NCI-H748 treated with DMSO at 0.1 percent for 48 hours (cell line): ENCODE measurements at regions not wholly inside any gene's neighbourhood (a gene's known extent, or its start where the extent isn't known, plus 50 kb on each side); places are given as distances from the start of the nearest gene placed in this dataset.

ENCODE experiments used
- DNase-seq: peaks from one replicate; lab custom pipeline; 2025; lab: John Stamatoyannopoulos, UW

DNA sequence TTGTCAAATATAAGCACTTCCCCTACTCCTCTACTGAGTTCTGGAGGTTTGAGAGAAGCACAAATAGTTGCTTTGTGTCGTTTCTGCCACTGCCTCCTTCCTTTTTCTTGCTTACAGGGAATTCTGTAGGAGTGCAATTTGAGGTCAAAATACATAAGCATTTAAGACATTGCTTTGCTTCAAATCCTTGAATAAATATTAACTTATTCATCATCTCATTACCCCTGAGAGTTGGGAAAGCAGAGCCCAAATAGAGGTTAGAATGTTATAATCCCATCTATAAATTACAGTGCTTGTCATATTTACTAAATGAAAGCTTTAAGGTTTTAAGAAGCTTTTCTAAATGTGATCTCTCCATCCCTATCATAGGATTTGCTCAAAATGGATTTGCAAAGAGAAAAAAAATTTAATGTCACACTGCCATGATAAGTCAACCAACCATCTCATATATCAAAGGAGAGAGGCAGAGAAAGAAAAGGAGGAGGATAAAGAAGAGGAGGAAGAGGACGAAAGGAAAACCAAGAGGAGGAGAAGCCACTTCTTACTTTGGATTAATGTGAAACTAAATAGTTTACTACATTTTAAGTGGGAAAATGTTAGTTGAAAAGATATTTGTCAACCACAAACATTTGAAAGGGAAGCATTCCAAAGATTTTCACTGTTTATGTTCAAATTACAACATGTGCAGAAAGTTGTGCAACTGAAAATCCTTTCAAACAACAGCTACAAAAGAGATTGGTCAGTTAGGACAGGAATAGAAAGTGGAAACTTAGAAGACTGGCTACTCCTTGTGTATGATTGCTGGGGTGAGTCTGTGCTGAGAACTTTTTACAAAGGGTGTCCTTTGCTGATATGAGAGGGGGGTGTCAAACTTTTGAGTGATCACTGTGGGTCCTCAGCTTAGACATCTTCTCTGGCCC, 277.3 kb upstream of the FN1 start:
- no peak for DNase-seq

DNA sequence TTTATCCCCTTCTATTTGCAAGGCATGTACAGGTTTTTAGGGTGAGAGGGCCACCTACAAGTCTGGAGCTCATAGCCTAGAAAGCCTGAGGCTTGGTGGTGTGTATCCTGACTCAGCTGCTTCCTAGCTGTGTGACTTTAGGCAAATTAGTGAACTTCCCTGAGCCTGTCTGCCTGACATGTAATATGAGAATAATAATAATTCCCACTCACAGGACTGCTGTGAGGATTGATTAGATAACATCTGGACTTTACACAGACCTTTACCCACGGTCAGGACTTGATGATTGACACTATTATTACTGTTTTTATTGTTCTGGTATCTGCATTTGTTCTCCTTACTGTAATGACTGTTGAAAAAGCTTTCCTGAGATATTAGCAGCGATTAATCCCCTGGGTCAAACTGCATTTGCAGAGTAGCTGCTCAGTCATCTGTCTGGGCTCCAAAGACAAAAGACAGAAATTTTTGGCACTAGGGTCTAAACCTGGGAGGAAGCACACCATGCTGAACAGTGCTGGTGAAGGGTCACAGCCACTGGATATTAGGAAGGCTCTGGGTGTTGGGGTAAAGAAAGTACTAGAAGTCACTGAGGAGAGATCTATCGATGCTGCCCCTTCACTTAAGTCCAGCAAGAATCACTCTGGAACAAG, 276.5 kb upstream of the FN1 start:
- DNase-seq: no peak

DNA sequence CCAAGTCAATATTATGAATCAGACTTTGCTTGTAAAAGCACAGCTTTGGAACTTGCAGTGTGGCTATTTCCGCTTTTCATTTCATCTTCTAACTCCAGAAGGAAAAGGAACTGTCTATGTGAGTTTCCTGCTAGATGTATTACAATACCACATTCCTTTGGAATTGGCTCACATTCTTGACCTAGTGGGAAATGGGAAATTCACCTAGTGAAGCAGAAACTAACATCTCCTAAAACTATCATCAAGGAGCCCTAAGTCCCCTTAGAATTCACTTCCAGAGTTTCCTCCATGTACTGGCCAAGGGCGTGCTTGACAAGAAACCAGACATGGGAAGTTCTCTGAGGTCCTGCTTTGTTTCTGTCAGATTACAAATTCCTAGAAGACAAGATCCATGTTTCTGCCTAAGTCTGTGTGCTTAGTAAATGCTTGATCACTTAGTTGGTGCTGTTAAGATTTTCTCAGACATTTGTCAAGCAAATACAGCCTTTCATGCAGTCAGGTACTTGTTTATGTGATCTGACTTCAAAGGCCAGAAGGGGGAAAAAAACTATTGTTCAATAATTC, 275.7 kb upstream of the FN1 start:
- no peak for DNase-seq

DNA sequence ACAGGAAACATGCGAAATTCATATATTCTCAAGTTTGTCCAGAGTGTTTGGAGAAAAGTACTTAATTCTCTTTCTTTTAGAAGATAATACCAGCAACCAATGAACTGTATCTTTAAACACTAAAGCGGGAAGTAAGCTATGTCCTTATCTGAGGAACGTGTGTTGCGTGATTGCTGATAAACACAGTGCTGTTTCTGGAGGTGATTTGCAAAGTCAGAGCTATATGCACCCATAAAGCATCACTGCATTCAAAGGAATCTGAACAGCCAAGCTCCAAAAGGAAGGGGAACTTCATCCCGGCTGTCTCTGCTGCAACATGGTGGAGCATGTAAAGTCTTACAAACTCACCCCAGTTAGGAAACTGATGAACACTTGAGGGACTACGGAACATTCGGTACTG, 271.7 kb upstream of the FN1 start:
- DNase-seq: no peak

GRCh38 chr2:215705771-215706361, 270.0 kb upstream of the FN1 start:
- no peak for DNase-seq

- no peak for DNase-seq
Measured at GRCh38 chr2:215705281-215705680, 269.4 kb upstream of the FN1 start.

- DNase-seq: no peak
Measured at GRCh38 chr2:215702116-215702902, 266.4 kb upstream of the FN1 start.

- no peak for DNase-seq
Measured at GRCh38 chr2:215699700-215700538, 264.1 kb upstream of the FN1 start.

DNA sequence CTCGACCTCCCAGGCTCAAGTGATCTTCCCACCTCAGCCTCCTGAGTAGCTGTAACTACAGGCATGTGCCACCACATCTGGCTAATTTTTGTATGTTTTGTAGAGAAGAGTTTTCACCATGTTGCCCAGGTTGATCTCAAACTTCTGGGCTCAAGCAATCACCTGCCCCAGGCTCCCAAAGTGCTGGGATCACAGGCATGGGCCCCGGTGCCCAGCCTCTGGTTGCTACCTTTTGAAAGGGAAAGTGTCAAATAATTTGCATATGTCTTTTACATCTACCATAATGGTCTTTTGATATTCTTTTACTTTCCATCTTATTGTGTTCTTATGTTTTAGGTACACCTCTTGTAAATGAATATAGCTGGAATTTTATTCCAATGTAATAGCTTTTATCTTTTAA, 263.1 kb upstream of the FN1 start:
- no peak for DNase-seq

- no peak for DNase-seq
Measured at GRCh38 chr2:215698566-215698965, 262.7 kb upstream of the FN1 start.

GRCh38 chr2:215697496-215697895, 261.6 kb upstream of the FN1 start:
- DNase-seq: no peak

DNA sequence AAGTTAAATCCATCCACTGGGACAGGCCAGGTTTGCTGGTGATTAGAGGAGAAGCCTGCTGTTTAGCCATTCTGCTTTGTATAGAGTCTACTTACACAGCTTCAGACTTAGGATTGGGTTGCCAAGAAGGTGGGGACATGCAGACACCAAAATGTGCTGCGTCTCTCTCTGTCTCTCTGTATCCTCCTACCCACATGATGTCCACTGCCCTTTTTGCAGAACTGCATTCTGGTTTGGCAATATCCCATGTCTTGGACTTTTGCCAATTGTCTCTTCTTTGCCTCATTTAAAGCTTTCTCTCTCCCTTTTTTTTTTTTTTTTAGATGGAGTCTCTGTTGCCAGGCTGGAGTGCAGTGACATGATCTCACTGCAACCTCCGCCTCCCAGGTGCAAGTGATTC, 261.1 kb upstream of the FN1 start:
- no peak for DNase-seq

GRCh38 chr2:215695861-215696260, 260.0 kb upstream of the FN1 start:
- DNase-seq: no peak

- no peak for DNase-seq
Measured at GRCh38 chr2:215693999-215694580, 258.2 kb upstream of the FN1 start.

DNA sequence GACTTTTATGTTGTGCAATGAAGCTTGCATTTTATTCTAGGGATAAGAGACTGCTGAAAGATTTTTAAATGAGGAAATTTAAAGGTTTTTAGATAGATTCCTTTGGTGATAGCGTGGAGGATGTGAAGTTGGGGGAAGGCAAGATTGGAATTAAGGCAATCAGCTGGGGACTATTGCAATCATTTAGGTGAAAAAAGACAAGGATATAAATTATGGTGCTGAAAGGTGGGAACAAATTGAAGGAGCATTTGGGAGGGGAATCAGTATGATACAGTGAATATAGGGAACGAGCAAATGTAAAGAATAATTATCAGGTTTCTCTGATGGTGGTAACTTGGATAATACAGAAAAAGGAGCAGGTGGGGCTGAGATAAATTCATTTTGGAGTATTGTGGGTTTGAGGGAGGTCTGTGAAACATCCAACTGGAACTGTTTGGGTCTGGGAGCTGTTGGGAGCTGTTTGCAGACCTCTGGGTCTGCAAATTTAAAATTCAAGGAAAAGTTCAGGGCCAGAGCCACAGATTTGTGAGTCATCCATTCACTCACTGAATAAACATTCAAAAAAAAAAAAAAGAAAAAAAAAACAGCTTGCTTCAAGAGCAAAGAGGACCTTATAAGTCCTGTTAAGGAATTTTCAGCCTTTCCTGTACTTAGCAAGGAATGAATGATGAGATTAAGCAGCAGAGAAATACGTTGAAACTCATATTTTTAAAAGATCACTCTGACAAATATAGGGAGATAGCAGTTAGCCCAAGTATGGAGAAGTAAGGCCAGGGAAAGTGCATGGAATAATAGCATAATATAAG, 257.5 kb upstream of the FN1 start:
- no peak for DNase-seq

DNA sequence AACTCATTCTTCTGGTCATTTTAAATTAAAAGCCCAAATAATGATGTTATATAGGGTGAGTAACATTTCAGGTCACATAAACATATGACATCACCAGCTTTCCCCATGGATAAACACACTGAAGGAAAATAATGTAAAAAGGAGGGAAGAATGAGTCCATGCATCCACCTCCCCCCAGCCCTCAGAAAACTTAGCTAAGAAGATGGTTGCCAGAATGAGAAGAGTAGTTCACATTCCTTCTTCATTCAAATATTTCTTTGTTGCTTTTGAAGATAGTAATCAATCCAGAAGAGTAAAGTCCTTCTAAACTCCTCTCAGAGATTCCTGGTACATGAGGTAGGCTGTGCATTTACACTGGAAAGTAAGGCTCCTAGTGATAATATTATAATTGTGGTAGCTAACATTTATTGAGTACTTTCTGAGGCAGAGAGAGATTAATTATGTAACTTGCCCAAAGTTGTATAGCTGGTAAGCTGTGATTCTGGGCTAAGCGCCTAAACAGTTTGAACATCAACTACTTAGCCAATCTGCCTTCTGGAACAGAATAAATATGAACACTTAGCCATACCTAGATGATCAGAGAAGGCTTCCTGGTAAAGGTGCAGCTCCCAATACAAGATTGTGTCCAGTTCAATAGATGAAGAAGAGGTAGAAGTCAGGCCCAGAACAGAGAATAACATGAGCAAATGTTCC, 256.7 kb upstream of the FN1 start:
- no peak for DNase-seq

DNA sequence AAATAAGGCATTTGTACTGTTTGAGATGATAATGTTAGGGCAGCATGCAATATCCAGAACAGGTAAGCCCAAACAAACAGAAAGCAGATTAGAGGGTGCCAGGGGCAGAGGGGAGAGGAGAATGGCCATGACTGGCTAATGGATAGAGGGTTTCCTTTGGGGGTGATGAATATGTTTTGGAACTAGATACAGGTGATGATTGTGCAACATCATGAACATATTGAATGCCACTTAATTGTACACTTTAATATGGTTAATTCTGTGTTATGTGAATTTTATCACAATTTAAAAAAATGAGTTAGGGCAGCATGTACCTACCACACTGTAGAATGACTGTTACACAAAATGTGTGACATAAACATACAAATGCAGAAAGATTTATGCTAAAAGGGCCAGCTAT, 255.5 kb upstream of the FN1 start:
- DNase-seq: no peak

GRCh38 chr2:215687149-215688031, 251.5 kb upstream of the FN1 start:
- no peak for DNase-seq
